LHCN-M2 (cell line): ENCODE measurements at regions not wholly inside any gene's neighbourhood (a gene's known extent, or its start where the extent isn't known, plus 50 kb on each side); places are given as distances from the start of the nearest gene placed in this dataset.
"Not testable (repeated sequence)": the region's sequence is repeated elsewhere in the genome, so short reads cannot be mapped to it uniquely, and the experiment has no call there.

Source experiments
- DNase-seq: peaks from one replicate; pipeline ENCODE4 v3.0.0-alpha.2; 2012; ENCODE audit warnings: low read depth

DNA sequence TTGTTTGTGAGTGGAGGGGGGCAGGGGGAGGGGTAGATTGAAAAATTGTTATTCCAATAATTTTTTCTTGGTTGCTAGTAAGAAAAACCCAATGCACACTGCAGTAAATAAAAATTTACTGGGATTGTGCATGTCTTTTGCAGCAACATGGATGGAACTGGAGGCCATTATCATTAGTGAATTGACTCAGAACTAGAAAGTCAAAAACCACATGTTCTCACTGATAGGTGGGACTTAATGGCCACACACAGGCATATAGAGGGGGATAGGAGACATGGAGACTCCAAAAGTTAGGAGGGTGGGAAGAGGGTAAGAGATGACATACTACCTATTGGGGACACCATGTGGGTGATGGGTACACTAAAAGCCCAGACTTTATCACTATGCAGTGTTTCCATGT, 67.2 kb downstream of the BUB3 start:
- DNase-seq: no peak

DNA sequence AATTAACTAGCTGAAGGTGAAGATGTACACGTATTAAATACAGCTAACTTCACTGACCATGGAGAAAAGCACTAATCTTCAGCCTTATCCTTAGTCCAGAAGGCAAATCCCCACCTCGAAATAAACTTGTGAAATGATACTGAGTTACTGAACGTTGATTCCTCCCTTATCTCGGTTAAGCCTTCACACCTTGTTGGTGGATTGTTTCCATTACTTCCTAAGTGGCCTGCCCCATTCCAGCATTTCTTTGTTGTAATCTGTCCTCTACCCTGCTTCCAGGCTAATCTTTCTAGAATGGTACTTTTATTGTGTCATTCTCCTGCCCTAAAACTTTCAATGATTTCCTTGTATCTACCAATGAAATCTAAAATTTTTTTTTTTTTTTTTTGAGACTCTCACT, 68.6 kb downstream of the BUB3 start:
- DNase-seq: no peak

DNA sequence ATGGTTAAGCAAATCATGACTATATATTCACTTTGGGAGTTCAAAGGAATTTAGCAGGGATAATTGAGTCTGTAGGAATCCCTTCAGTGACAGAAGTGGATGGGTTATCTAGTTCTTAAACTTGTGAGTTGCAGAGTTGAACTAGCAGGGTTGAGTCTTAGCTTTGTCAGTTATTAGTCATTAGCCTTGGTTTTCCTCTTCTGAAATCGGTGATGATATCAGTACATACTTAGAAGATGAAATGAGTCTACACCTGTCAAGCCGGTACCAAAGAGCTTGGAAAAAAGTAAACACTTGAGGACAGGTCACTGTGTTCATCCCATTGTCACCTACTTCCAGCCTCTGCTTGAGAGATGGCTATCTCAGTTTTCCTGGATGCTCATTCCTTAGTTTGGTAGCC, 73.5 kb downstream of the BUB3 start:
- DNase-seq: no peak

DNA sequence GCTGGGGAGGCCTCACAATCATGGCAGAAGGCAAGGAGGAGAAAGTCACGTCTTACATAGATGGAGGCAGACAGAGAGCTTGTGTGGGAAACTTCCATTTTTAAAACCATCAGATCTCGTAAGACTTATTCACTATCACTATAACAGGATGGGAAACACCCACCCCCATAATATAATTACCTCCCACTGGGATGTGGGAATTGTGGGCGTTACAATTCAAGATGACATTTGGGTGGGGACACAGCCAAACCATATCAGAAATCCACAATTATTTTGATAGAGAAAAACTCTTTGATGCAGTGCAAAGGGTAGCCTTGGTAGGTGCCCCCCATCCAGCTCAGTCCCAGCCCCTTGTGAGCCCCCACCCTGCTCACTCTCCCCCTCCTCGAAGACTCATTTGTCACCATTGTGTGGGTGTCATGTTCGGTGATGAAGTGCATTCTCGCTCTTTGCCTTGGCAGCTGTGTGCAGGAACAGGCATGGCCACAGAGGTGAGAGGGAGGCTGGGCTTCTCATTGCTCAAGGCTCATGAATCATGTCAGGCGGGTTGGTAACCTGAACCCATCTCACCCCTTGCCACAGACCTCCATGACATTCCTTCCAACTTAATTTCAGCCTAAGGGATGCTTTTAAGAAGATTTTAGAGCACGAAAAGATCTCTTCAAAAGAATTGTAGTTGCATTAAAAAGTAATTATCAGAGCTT, 75.9 kb downstream of the BUB3 start:
- DNase-seq: peak; percentile 50

DNA sequence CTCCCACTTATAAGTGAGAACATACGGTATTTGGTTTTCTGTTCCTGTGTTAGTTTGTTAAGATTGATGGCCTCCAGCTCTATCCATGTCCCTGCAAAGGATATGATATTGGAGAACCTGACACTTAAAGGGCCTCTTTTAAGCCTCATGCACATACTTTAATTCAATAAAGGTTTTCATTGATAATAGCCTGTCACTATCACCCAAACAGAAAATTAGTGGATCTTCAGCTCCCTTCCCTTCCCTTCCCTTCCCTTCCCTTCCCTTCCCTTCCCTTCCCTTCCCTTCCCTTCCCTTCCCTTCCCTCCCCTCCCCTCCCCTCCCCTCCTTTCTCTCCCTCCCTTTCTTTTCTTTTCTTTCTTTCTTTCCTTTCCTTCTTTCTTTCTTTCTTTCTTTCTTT, 78.7 kb downstream of the BUB3 start:
- DNase-seq: not testable (repeated sequence)

DNA sequence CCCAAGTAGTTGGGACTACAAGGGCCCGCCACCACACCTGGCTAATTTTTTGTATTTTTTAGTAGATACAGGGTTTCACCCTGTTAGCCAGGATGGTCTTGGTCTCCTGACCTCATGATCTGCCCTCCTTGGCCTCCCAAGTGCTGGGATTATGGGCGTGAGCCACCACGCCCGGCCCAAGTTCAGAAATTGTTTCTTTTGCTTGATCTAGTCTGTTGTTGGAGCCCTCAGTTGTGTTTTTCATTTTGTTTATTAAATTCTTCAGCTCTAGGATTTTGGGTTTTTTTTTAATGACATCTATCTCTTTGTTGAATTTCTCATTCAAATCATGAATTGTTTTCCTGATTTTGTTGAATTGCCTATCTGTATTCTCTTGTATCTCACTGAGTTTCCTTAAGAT, 80.8 kb downstream of the BUB3 start:
- DNase-seq: not testable (repeated sequence)

DNA sequence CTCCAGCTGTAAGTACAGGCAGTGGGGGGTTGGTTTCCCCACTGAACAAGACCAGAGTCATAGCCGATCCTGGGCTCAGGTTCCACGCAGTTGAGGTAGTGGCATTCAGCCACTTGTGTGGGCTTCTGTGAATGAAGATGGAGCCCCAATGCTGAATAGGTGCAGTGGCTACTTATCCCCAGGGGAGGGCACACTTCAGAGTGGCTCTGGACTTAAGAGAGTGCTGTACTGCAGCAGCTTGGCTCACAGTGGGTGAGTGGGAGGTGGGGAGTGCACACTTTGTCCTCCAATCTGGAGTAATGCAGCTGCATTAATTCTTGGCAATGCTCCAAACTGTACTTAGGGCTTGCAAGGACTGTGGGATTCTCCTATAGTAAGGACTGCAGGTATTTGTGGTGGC, 81.9 kb downstream of the BUB3 start:
- DNase-seq: no peak

DNA sequence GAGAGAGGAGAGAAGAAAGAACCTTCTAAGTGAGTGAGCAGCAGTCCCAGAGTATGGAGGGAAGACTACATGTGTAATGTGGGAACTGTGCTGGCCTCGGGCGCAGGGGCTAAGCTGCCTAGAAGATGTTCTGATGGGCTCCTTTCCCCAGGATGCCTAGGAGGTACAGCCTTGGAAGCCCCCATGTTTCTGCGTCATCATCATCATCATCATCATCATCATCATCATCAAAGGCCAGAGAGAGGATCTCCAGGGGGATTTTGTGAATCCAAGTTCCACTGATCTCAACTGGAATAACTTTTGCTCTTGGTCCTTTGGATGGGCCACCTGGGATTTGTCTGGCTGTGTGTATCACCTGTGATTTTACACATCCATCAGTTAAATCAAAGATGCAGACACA, 86.0 kb downstream of the BUB3 start:
- DNase-seq: no peak

DNA sequence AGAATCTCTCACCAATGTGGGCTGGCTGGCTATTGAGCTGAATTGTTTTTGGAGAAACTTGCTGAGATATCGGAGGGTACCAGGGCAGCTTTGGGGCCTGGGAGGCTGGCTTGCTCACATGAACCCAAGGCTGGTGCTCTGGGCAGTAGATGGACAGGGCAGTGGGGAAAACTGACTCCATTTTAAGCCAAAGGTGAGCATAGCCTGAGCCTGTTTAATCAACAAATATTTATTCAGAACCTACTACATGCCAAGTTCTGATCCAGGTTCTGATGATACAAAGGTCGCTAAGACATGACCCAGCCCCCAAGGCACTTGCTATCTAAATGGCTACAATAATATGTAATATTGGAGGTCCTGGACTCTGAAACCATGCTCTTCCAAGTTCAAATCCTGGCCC, 86.6 kb downstream of the BUB3 start:
- DNase-seq: no peak

DNA sequence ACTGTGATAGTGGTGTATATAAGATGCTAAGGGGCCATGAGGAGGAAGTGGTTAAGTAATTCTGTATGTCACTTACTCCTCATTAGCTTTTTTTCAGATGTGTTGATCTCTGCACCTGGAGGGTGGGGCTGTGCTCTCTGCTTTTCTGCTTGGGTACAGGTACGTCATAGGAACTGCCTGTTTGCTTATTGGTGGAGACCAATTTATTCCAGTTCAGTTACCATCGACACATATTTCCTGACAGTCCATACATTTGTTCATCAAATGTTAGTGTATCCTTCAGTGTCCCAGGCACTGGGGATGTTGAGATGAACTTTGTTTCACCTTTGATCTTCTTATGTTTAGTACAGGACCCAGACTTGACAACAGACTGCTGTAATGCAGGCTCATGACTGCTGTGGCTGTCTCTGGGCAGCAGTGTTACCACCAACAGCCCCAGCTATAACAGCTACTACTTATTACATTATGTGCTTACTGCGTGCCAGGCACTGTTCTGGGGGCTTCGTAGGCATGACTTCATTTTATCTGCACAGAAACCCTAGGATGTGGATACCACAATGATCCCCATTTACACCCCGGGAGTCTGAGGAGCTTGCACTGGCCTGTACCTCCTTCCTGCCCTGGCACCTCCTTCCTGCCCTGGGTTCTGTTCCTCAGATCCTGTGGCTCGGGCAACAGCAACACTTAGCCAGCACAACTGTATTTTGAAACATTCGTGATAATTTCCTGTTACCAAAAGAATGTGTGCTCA, 87.4 kb downstream of the BUB3 start:
- no peak for DNase-seq

DNA sequence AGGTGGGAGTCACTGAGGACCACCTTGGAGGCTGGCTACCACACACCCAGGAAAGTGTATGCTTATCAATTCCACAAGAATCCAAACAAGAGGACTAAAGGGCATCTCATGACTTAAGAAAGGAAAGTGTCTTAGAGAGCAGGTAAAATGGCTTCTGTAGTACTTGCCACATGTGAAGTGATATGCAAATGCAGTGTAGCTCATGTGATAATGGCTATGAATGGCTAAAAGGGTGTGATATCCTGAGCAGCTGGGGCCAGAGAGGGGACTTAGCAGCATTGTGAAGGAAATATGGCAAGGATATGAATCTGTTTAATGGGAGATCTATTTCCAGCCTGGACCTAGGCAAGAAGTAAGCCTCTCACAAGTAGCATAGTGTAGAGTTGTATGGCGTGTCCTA, 90.5 kb downstream of the BUB3 start:
- no peak for DNase-seq

DNA sequence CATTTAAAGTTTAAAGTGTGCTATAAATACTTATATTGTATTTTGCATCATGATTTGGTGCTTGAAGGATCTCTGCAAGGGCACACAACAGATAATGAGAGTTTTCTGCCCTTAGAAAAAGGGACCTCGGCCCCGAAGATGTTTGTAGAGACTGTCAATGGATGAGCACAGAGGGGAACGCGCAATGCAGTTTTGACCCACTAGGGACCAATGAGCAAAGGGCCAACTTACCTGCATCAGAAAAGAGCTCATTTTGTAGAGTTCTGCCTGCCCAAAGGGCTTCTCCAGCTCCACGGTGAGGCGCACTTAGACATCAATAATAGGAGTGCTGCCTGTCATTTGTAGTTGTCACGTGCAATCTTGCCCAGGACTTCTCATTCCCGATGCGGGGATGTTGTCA, 91.1 kb downstream of the BUB3 start:
- DNase-seq: no peak

DNA sequence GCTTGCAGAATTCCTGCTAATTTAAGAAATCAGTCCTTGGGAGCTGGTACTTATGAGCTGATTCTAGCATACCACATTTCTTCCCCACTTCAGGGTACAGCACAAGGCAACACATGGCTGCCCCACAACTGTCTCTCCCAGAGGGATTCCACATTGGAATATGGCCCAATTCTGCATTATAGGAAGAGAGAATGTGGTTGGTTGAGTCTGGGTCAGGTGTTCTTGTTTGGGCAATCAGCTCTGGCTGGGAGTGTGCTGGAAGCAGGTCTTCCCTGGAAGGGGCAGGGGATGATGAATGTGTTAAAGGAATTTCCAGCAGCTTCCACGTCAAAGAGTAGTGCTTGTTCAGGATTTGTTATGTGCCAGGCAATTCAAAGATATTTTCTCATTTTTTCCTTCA, 95.7 kb downstream of the BUB3 start:
- DNase-seq: peak; percentile 54

DNA sequence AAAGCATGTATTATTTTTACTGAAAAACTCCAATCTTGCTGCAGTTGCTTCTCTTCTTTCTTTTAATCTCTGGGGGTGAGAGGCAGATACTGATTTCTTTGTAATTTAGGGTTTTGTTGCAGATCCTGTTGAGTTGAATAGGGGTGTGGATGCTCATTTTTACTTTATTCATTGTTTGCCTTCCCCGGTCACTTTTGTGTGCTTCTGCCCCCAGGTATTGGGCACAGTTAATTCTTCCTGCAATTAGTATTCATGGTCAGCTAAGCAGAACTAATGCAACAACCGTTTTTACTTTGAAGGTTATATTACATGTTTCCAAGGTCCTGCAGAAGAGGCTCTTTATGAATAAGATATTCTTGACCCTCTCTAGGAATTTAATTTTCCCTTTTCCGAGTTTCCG, 96.4 kb downstream of the BUB3 start:
- DNase-seq: no peak

DNA sequence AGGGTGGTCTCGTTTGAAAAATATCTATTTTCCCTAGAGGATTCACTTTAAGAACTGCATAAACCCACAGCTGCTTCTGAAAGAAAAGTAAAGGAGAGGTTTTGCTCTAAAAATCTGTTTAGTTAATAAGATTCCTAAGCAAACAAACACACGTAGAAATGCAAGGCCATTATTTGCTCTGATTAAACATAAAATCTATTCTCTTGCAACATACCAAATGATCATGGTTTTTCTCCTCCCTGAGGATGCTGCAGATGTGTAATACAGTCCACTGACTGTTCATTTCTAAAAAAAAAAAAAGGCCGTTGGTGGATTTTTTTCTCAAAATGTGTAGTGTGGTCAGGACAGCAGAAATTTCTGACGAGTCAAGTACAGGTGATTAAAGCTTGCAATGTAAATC, 98.6 kb downstream of the BUB3 start:
- DNase-seq: no peak

DNA sequence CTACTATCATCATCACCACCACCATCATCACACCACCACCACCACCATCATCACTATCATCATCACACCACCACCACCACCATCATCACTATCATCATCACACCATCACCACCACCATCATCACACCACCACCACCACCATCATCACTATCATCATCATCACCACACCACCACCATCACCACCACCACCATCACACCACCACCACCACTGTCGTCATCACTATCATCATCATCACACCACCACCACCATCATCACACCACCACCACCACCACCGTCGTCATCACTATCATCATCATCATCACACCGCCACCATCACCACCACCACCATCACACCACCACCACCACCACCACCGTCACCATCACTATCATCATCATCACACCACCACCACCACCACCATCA, 100.1 kb downstream of the BUB3 start:
- not testable (repeated sequence) for DNase-seq

DNA sequence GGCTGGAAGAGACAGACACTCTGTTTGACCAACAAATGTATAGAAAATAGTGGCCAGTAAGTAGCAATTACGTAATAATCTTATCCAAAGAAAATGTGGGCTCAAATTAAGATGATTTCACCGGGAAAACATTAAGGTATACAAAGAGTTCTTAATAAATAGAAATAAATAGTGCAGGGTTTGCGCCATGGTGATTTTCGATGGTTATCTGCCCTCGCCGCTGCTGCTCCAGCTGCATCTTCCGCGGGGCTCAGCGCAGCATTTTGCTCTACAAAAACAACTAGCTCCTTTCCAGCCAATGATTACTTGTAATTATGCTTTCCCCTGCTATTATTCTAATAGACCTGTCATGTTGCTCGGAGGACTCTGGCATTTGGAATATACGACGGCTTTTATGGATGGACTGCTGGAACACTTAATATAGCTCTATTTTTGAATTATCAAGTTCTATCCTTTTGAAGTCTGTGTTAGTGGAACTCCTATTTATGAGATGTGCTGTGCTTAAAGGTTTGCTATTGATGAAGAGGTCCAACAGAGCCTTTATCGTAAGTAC, 103.8 kb downstream of the BUB3 start:
- DNase-seq: no peak

DNA sequence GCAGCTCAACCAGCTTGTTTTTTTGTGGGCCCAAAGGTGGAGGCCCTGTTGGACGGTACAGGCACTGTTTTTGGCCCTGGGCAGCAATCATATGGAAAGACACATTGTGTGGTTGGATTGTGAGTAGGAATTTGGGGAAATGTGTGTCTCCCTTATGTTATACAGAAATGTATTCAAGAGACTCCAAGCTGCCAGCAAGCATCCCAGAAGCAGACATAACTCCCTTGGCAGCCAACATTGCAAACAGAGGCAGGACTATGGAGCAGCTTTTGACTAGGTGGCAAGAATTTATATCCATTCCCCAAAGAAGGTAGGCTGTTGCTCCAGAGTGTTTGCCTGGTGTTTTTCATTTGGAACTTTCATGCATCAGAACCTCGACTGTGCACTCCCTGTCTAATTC, 104.9 kb downstream of the BUB3 start:
- no peak for DNase-seq

DNA sequence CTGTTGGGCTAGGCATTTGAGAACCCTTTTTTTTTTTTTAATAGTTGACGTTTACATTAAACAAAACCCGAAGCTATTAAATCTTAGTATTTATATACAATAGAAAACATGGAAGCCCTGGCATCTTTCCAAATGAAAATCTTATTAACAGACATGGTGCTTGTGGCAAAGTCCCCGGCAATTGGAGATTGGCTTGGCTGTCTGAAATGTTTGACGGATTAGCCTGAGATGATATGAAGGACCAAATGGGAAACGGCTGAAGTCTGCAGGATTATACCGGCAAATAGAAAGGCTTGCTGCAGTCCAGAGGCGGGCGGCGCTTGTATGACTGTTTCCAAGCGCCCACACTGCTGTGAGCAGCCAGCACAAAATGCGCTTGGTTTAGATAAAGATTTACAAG, 105.6 kb downstream of the BUB3 start:
- no peak for DNase-seq

DNA sequence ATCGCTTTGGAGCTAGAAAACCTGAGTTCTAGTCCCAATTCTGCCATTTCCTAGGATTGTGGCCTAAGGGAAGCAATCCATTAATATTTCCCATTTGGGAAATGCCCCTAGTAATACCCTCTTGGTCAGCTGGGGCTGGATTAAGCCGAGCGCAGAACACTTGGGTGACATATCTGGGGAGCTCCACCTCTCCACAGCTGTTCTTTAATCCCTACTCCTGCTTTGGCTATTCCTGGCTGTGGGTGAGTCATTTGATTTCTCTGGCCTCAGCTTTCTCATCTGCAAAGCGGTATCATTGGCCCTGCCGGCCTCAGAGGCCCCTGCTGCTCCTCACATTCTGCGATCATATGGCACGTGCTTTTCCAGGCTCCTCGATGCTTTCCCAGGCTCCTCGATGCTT, 108.3 kb downstream of the BUB3 start:
- peak; percentile 77 for DNase-seq

DNA sequence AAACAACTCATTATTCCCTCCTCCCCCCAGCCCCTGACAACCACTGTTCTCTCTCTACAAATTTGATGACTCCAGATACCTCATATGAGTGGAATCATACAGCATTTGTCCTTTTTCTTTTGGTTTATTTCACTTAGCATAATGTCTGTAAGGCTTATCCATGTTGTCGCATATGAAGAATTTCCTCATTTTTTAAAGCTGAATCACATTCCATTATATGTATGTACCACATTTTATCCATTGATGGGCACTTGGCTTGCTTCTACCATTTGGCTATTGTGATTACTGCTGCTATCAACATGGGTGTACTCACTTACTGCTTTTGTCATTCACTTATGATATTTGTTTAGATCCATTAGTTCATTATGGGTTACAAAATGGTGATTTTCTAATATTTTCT, 112.8 kb downstream of the BUB3 start:
- peak; percentile 30 for DNase-seq

DNA sequence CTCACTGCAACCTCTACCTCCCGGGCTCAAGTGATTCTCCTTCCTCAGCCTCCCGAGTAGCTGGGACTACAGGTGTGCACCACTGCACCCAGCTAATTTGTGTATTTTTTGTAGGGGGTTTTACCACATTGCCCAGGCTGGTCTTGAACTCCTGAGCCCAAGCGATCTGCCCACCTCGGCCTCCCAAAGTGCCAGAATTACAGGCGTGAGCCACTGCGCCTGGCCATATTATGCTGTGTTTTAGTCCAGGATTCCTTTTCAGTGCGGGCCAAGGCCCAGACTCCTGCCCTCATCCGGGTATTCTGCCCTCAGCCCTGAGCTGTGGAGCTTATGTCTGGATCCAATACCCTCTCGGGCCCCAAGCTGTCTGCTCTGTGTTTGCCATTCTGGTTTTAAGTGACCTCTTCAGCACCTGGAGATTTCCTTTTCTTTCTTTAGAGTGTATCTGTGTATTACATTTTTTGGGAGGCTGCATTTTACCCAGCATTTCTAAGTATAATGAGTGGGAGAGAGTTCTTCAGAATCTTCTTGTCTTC, 114.9 kb downstream of the BUB3 start:
- DNase-seq: no peak

DNA sequence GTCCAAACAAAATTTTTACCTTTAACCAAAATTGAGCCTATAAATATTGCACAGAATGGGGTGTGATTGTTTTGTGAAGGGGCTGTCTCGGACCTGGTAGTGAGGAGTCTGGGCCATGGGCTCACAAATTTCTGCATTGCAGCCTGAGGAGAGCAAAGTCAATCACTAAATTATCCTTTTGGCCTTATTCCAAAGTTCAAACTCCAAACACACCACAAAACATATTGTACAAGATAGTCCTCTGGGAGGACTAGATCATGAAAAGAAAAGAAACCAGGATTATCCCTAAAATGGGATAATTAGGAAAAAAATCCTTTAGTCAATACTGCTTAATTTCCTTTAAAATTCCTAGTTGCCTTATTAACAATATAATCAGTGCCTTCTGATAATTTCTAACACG, 115.5 kb downstream of the BUB3 start:
- no peak for DNase-seq
